ENCODE measurements at regions not wholly inside any gene's neighbourhood (a gene's known extent, or its start where the extent isn't known, plus 50 kb on each side); places are given as distances from the start of the nearest gene placed in this dataset.

- Histone ChIP-seq H3K27me3 (ENCODE audit: control insufficient read depth, insufficient read depth, low read length) (no peaks in the 10 kb centered on the region), H3K9ac (ENCODE audit: low read length in 3 of 3) (no peak overlapping the region), H3K4me1 (ENCODE audit: control insufficient read depth in 2 of 3, insufficient read depth in 2 of 3, low read depth in 1 of 3, low read length in 3 of 3) (no peaks in the 10 kb centered on the region), H3K27ac (ENCODE audit: low read depth in 2 of 2, low read length in 2 of 2) (no peak overlapping the region), H3K36me3 (ENCODE audit: control insufficient read depth in 2 of 3, insufficient read depth in 3 of 3, low read length in 3 of 3) (no peaks in the 10 kb centered on the region), H3K9me3 (ENCODE audit: control insufficient read depth in 2 of 3, insufficient read depth in 1 of 3, low read length in 3 of 3) (no peaks in the 10 kb centered on the region), H3K4me3 (ENCODE audit: low read length in 3 of 3) (no peak overlapping the region)
- DNase-seq (no peak), FAIRE-seq (no peak)
- no peak for TF ChIP-seq CTCF (IDR thresholded peaks at IDR 0.05; ENCODE audit: borderline replicate concordance, extremely low read depth, insufficient read depth)
- intact Hi-C loops (cut with DNase I) = no loop called here
Measured at GRCh38 chr3:181998828-181999227, 287.1 kb downstream of the SOX2 start.

DNA sequence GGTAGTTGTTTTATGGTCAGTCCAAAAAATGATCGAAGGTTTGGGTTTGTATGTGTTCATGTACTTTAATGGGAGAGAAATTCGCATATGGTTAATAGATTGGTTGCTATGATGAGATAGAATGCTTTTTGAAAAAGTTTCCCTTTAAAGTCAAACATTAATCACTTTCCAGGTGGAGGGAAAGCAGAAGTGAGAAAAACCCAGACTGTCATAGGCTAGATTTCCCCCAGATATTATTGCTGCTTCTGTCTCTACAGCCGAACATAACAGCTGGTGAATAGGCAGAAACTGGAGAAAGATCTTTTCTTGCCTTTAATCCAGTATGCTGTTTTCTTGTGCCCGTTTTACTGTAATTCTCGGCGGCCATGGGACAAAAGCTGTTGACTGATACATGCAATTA is 287.6 kb downstream of the SOX2 start:
- Histone ChIP-seq H3K9me3 (ENCODE audit: control insufficient read depth in 2 of 3, insufficient read depth in 1 of 3, low read length in 3 of 3) (no peaks in the 10 kb centered on the region), H3K4me1 (ENCODE audit: control insufficient read depth in 2 of 3, insufficient read depth in 2 of 3, low read depth in 1 of 3, low read length in 3 of 3) (no peaks in the 10 kb centered on the region), H3K27ac (ENCODE audit: low read depth in 2 of 2, low read length in 2 of 2) (no peak overlapping the region), H3K4me3 (ENCODE audit: low read length in 3 of 3) (no peak overlapping the region), H3K9ac (ENCODE audit: low read length in 3 of 3) (no peak overlapping the region), H3K36me3 (ENCODE audit: control insufficient read depth in 2 of 3, insufficient read depth in 3 of 3, low read length in 3 of 3) (no peaks in the 10 kb centered on the region), H3K27me3 (ENCODE audit: control insufficient read depth, insufficient read depth, low read length) (no peaks in the 10 kb centered on the region)
- FAIRE-seq = no peak
- TF ChIP-seq CTCF (IDR thresholded peaks at IDR 0.05; ENCODE audit: borderline replicate concordance, extremely low read depth, insufficient read depth) = no peak
- no peak for DNase-seq
- intact Hi-C loops (cut with DNase I) = no loop called here

GRCh38 chr3:182000447-182000846 is 288.7 kb downstream of the SOX2 start:
- intact Hi-C loops (cut with DNase I) = no loop called here
- no peak overlapping the region for H3K4me3 ChIP-seq (ENCODE audit: low read length in 3 of 3)
- FAIRE-seq (no peak), DNase-seq (no peak)
- no peaks in the 10 kb centered on the region for H3K9me3 ChIP-seq (ENCODE audit: control insufficient read depth in 2 of 3, insufficient read depth in 1 of 3, low read length in 3 of 3)
- no peak overlapping the region for H3K9ac ChIP-seq (ENCODE audit: low read length in 3 of 3)
- no peaks in the 10 kb centered on the region for H3K27me3 ChIP-seq (ENCODE audit: control insufficient read depth, insufficient read depth, low read length)
- H3K36me3 ChIP-seq (ENCODE audit: control insufficient read depth in 2 of 3, insufficient read depth in 3 of 3, low read length in 3 of 3) = no peaks in the 10 kb centered on the region
- TF ChIP-seq CTCF (IDR thresholded peaks at IDR 0.05; ENCODE audit: borderline replicate concordance, extremely low read depth, insufficient read depth) = no peak
- H3K27ac ChIP-seq (ENCODE audit: low read depth in 2 of 2, low read length in 2 of 2) = no peak overlapping the region
- H3K4me1 ChIP-seq (ENCODE audit: control insufficient read depth in 2 of 3, insufficient read depth in 2 of 3, low read depth in 1 of 3, low read length in 3 of 3) = no peaks in the 10 kb centered on the region

DNA sequence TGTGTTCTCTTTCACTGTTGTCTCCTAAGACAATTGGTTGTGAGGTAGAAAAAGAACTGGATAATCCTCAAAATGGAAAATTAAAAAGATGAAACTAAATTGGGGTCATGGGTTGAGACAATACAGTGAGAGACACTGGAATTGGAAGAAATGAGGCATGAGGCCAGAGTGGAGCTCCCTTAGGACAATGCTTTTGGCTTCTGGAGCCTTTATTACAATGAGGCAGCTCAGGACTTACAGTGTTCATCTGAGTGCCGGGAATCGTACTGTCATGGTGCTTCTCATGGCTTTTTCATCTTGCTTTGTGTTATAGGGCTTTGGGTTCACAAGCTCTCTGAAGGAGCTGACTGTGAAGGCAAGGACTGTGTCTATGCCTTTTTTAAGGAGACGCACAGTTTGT is 293.5 kb downstream of the SOX2 start:
- Histone ChIP-seq H3K36me3 (ENCODE audit: control insufficient read depth in 2 of 3, insufficient read depth in 3 of 3, low read length in 3 of 3) (no peaks in the 10 kb centered on the region), H3K9ac (ENCODE audit: low read length in 3 of 3) (no peak overlapping the region), H3K27ac (ENCODE audit: low read depth in 2 of 2, low read length in 2 of 2) (no peak overlapping the region), H3K27me3 (ENCODE audit: control insufficient read depth, insufficient read depth, low read length) (no peaks in the 10 kb centered on the region), H3K4me3 (ENCODE audit: low read length in 3 of 3) (no peak overlapping the region), H3K4me1 (ENCODE audit: control insufficient read depth in 2 of 3, insufficient read depth in 2 of 3, low read depth in 1 of 3, low read length in 3 of 3) (no peaks in the 10 kb centered on the region), H3K9me3 (ENCODE audit: control insufficient read depth in 2 of 3, insufficient read depth in 1 of 3, low read length in 3 of 3) (no peaks in the 10 kb centered on the region)
- FAIRE-seq (no peak), DNase-seq (no peak)
- no peak for TF ChIP-seq CTCF (IDR thresholded peaks at IDR 0.05; ENCODE audit: borderline replicate concordance, extremely low read depth, insufficient read depth)
- intact Hi-C loops (cut with DNase I) = no loop called here

All from kidney (tissue), 13 donors.